ENCODE measurements at regions not wholly inside any gene's neighbourhood (a gene's known extent, or its start where the extent isn't known, plus 50 kb on each side); places are given as distances from the start of the nearest gene placed in this dataset.

- TF ChIP-seq, protein P1, sequence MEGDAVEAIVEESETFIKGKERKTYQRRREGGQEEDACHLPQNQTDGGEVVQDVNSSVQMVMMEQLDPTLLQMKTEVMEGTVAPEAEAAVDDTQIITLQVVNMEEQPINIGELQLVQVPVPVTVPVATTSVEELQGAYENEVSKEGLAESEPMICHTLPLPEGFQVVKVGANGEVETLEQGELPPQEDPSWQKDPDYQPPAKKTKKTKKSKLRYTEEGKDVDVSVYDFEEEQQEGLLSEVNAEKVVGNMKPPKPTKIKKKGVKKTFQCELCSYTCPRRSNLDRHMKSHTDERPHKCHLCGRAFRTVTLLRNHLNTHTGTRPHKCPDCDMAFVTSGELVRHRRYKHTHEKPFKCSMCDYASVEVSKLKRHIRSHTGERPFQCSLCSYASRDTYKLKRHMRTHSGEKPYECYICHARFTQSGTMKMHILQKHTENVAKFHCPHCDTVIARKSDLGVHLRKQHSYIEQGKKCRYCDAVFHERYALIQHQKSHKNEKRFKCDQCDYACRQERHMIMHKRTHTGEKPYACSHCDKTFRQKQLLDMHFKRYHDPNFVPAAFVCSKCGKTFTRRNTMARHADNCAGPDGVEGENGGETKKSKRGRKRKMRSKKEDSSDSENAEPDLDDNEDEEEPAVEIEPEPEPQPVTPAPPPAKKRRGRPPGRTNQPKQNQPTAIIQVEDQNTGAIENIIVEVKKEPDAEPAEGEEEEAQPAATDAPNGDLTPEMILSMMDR (conservative IDR thresholded peaks at IDR 0.05; ENCODE audit: low read depth, low read length) = no peak
- TF ChIP-seq EZH2 (IDR thresholded peaks at IDR 0.05; ENCODE audit: borderline replicate concordance, low read depth, low read length, poor library complexity, severe bottlenecking) = no peak
Measured at GRCh38 chr6:97470322-97470721, 187.3 kb upstream of the MMS22L start.
